NB4 (cell line): ENCODE measurements at regions not wholly inside any gene's neighbourhood (a gene's known extent, or its start where the extent isn't known, plus 50 kb on each side); places are given as distances from the start of the nearest gene placed in this dataset.

ENCODE experiments used
- CTCF ChIP-seq: IDR thresholded peaks from one replicate; pipeline ENCODE4 v1.5.1; 2012; ENCODE audit warnings: low read depth, low read length
- MAX ChIP-seq: IDR thresholded peaks from 2 replicates; pipeline ENCODE4 v1.6.1; 2011; ENCODE audit warnings: low read depth, low read length
- POLR2A ChIP-seq: IDR thresholded peaks from 2 replicates; pipeline ENCODE4 v1.6.1; 2011; ENCODE audit warnings: mild to moderate bottlenecking; ENCODE audit not compliant: insufficient read length; ENCODE audit errors: extremely low read depth

GRCh38 chr15:62566248-62566647 is 401.2 kb upstream of the C2CD4B start:
- TF ChIP-seq CTCF (no peak), MAX (no peak), POLR2A (no peak)
